HG02840 (cell line): ENCODE measurements at regions not wholly inside any gene's neighbourhood (a gene's known extent, or its start where the extent isn't known, plus 50 kb on each side); places are given as distances from the start of the nearest gene placed in this dataset.
"Not testable (repeated sequence)": the region's sequence is repeated elsewhere in the genome, so short reads cannot be mapped to it uniquely, and the experiment has no call there.

Experiments used
- ATAC-seq: cut with Tn5 transposase; IDR thresholded peaks from one replicate; pipeline ENCODE4 v1.9.1; 2021; ENCODE audit warnings: mild to moderate bottlenecking, moderate library complexity, moderate number of reproducible peaks; ENCODE audit not compliant: unreplicated experiment, low FRiP score

GRCh38 chr2:176423819-176424218 is 154.6 kb downstream of the MTX2 start:
- ATAC-seq = no peak

GRCh38 chr2:176424746-176425145 is 155.5 kb downstream of the MTX2 start:
- no peak for ATAC-seq

- ATAC-seq = no peak
Measured at GRCh38 chr2:176427549-176427948, 158.3 kb downstream of the MTX2 start.

GRCh38 chr2:176428944-176429469 is 159.8 kb downstream of the MTX2 start:
- ATAC-seq = not testable (repeated sequence)

GRCh38 chr2:176432434-176432833 is 163.2 kb downstream of the MTX2 start:
- no peak for ATAC-seq

- ATAC-seq = no peak
Measured at GRCh38 chr2:176435729-176436128, 166.5 kb downstream of the MTX2 start.

GRCh38 chr2:176443946-176444345 is 174.7 kb downstream of the MTX2 start:
- ATAC-seq = no peak

- no peak for ATAC-seq
Measured at GRCh38 chr2:176445956-176446355, 176.7 kb downstream of the MTX2 start.

GRCh38 chr2:176446718-176447414 is 177.6 kb downstream of the MTX2 start:
- no peak for ATAC-seq

- ATAC-seq = no peak
Measured at GRCh38 chr2:176447616-176448015, 178.4 kb downstream of the MTX2 start.

- no peak for ATAC-seq
Measured at GRCh38 chr2:176449852-176450251, 180.6 kb downstream of the MTX2 start.

- no peak for ATAC-seq
Measured at GRCh38 chr2:176453784-176454183, 184.5 kb downstream of the MTX2 start.

GRCh38 chr2:176454893-176455815 is 185.9 kb downstream of the MTX2 start:
- no peak for ATAC-seq

GRCh38 chr2:176455816-176456291 is 186.6 kb downstream of the MTX2 start:
- ATAC-seq = no peak

GRCh38 chr2:176457481-176457880 is 188.2 kb downstream of the MTX2 start:
- no peak for ATAC-seq

- no peak for ATAC-seq
Measured at GRCh38 chr2:176461098-176461808, 192.0 kb downstream of the MTX2 start.

GRCh38 chr2:176461809-176462670 is 192.8 kb downstream of the MTX2 start:
- ATAC-seq = no peak

- ATAC-seq = no peak
Measured at GRCh38 chr2:176463546-176463945, 194.3 kb downstream of the MTX2 start.

GRCh38 chr2:176464886-176465564 is 195.8 kb downstream of the MTX2 start:
- no peak for ATAC-seq
